Bronchial epithelial cell (primary cell): ENCODE measurements at regions not wholly inside any gene's neighbourhood (a gene's known extent, or its start where the extent isn't known, plus 50 kb on each side); places are given as distances from the start of the nearest gene placed in this dataset.

Source experiments
- DNase-seq: peaks from one replicate; pipeline ENCODE4 v3.0.0-alpha.2; 2010; ENCODE audit warnings: low read depth
- FAIRE-seq: peaks from 2 replicates; lab custom pipeline; 2011; peaks lifted over from hg19 to GRCh38; lab: Jason Lieb, UNC
- H3K27me3 ChIP-seq: 2 replicates; pipeline ENCODE4 v1.5.1; 2011; ENCODE audit warnings: low read length; ENCODE audit not compliant: control insufficient read depth, insufficient read depth
- H3K36me3 ChIP-seq: 2 replicates; pipeline ENCODE4 v1.5.1; 2011; ENCODE audit warnings: low read length; ENCODE audit not compliant: control insufficient read depth, insufficient read depth
- H3K4me3 ChIP-seq: 2 replicates; pipeline ENCODE4 v1.5.1; 2011; ENCODE audit warnings: mild to moderate bottlenecking, low read depth, low read length, control low read depth
- CTCF ChIP-seq: IDR thresholded peaks from 2 replicates; pipeline ENCODE4 v1.5.1; 2011; ENCODE audit warnings: mild to moderate bottlenecking, moderate library complexity, low read length, control low read depth, inconsistent platforms; ENCODE audit not compliant: insufficient read depth, severe bottlenecking

GRCh38 chr4:52312722-52313121 lies 261.6 kb downstream of the SPATA18 start:
- DNase-seq, result peak; percentile 44
- no peak for FAIRE-seq
- Histone ChIP-seq H3K27me3 (no peaks in the 10 kb centered on the region), H3K36me3 (no peaks in the 10 kb centered on the region), H3K4me3 (no peak overlapping the region)
- no peak for TF ChIP-seq CTCF

- Histone ChIP-seq H3K4me3 (no peak overlapping the region), H3K36me3 (no peaks in the 10 kb centered on the region), H3K27me3 (no peaks in the 10 kb centered on the region)
- peak; percentile 75 for DNase-seq
- no peak for TF ChIP-seq CTCF
- no peak for FAIRE-seq
Observed at GRCh38 chr4:52317361-52317879, 266.3 kb downstream of the SPATA18 start.

GRCh38 chr4:52317981-52318380 lies 266.9 kb downstream of the SPATA18 start:
- no peak for TF ChIP-seq CTCF
- H3K36me3 ChIP-seq, result no peaks in the 10 kb centered on the region
- no peaks in the 10 kb centered on the region for H3K27me3 ChIP-seq
- FAIRE-seq (no peak), DNase-seq (peak; percentile 95)
- H3K4me3 ChIP-seq, result no peak overlapping the region

- TF ChIP-seq CTCF, result no peak
- DNase-seq, result no peak
- FAIRE-seq, result no peak
Observed at GRCh38 chr4:52329894-52330293, 278.8 kb downstream of the SPATA18 start.

GRCh38 chr4:52343595-52343994 lies 292.5 kb downstream of the SPATA18 start:
- no peak for DNase-seq
- Histone ChIP-seq H3K27me3 (no peaks in the 10 kb centered on the region), H3K4me3 (no peak overlapping the region), H3K36me3 (no peaks in the 10 kb centered on the region)
- FAIRE-seq, result no peak
- no peak for TF ChIP-seq CTCF

More at GRCh38 chr4:52329894-52330293, 278.8 kb downstream of the SPATA18 start:
- H3K36me3 ChIP-seq, result no peaks in the 10 kb centered on the region
- H3K27me3 ChIP-seq, result no peaks in the 10 kb centered on the region
- no peak overlapping the region for H3K4me3 ChIP-seq

GRCh38 chr4:52350926-52351325 lies 299.8 kb downstream of the SPATA18 start:
- DNase-seq, result no peak
- H3K4me3 ChIP-seq, result no peak overlapping the region
- H3K36me3 ChIP-seq, result no peaks in the 10 kb centered on the region
- no peak for FAIRE-seq
- no peaks in the 10 kb centered on the region for H3K27me3 ChIP-seq
- no peak for TF ChIP-seq CTCF
